Motor neuron (in vitro differentiated cells): ENCODE measurements at regions not wholly inside any gene's neighbourhood (a gene's known extent, or its start where the extent isn't known, plus 50 kb on each side); places are given as distances from the start of the nearest gene placed in this dataset.
"Not testable (repeated sequence)": the region's sequence is repeated elsewhere in the genome, so short reads cannot be mapped to it uniquely, and the experiment has no call there.

Experiments
- ATAC-seq, 8 experiments: fragments of 200-7000 bp; cut with Tn5 transposase; replicated peaks in 6 of 8; 2 replicates each; pipeline ENCODE4 v1.8.0; 2021; ENCODE audit warnings: mild to moderate bottlenecking in 8 of 8, moderate library complexity in 8 of 8
- H3K27ac ChIP-seq, 2 donors: fragments of 250-450 bp; sonication (Bioruptor Pico); 2 replicates each; pipeline ENCODE4 v1.9.0; 2021; ENCODE audit warnings: antibody characterized with exemption in 2 of 2, mild to moderate bottlenecking in 2 of 2, moderate library complexity in 1 of 2
- H3K4me1 ChIP-seq, 2 donors: fragments of 250-450 bp; sonication (Bioruptor Pico); replicated peaks in 1 of 2; 2 replicates each; pipeline ENCODE4 v1.6.1; 2021; ENCODE audit warnings: antibody characterized with exemption in 2 of 2, mild to moderate bottlenecking in 2 of 2, moderate library complexity in 1 of 2
- H3K4me3 ChIP-seq, 5 donors: fragments of 250-450 bp; sonication (Bioruptor Pico); 2 replicates each; pipeline ENCODE4 v1.9.0; 2021; ENCODE audit warnings: antibody characterized with exemption in 5 of 5, mild to moderate bottlenecking in 5 of 5, moderate library complexity in 4 of 5
- WGBS, 10 experiments: fragments of 450-650 bp; shearing (Covaris generic); methylation state at CpG; one replicate each; pipeline ENCODE4 v1.0.0; 2022; 5-methylcytosine and 5-hydroxymethylcytosine counted together
- in situ Hi-C, 9 experiments: fragments of 400-800 bp; cut with MboI; loops; one replicate each; pipeline ENCODE4 v1.15.0; 2021; ENCODE audit warnings: low sequenced_read_pairs in 9 of 9, low pct_unique_long_range_greater_than_20kb in 2 of 9; ENCODE audit not compliant: unreplicated experiment in 9 of 9

DNA sequence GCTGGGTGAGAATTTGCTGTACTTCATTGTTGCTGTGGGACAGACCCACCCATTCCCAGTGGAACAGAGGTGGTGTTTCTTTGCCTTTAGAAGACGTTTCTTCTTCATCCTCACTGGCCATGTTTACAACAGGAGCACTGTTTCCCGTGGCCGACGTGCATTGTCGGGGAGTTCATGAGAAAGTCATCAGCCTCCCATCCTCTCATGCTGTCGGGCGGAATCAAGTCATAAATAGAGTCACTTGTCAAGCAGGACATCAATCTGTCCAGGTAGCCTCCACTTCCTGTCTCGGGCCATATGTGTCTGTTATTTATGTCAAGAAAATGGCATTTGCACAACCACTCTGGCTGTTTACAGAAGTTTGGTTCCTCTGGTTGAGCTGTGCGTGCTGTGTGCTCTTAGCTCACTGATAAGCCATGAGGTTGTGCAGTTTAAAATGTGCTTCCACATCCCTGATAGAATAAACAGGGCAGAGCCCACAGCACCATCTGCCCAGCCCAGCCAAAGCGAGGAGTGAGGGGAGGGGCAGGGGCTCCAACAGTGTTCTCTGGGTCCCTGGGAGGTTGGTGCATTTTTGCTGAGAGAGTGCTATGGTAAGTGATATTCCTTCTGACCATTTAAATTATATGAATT, 401.9 kb upstream of the IRX2 start:
- WGBS, 10 experiments: 18 to 100% (median 68%) methylated on average over 1 to 9 of the region's 10 CpGs; no CpG with 5 or more reads in 2 of the 10 experiments
- Histone ChIP-seq H3K27ac (no peak overlapping the region), H3K4me3 (no peak overlapping the region), H3K4me1 (no peaks in the 10 kb centered on the region)
- ATAC-seq: peak in 3 of 8 experiments; percentile 20 to 47 (median 43)
- in situ Hi-C loops: no loop called here

- no peaks in the 10 kb centered on the region for H3K4me1 ChIP-seq
- no peak overlapping the region for H3K4me3 ChIP-seq
- WGBS, 10 experiments: 17 to 93% (median 58%) methylated on average over 1 to 7 of the region's 9 CpGs; no CpG with 5 or more reads in 1 of the 10 experiments
- H3K27ac ChIP-seq: no peak overlapping the region
- in situ Hi-C loops: no loop called here
- no peak for ATAC-seq
These were observed 398.4 kb upstream of the IRX2 start for GRCh38 chr5:3149899-3150298.

DNA sequence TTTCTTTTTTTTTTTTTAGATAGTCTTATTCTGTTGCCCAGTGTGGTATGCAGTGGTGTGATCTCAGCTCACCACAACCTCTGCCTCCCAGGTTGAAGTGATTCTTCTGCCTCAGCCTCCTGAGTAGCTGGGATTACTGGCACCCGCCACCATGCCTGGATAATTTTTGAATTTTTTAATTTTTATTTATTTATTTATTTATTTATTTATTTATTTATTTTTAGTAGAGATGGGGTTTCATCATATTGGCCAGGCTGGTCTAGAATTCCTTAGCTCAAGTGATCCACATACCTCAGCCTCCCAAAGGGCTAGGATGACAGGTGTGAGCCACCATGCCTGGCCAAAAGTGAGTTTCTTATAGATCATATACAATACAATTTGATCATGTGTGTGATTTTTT, 395.9 kb upstream of the IRX2 start:
- 6 to 100% (median 40%) methylated on average over 1 of the region's 1 CpG; no CpG with 5 or more reads in 1 of the 10 experiments for WGBS, 10 experiments
- H3K4me1 ChIP-seq, ATAC-seq, in situ Hi-C loops, H3K4me3 ChIP-seq, H3K27ac ChIP-seq: not testable (repeated sequence)

- H3K27ac ChIP-seq: no peak overlapping the region
- no peaks in the 10 kb centered on the region for H3K4me1 ChIP-seq
- no peak for ATAC-seq
- in situ Hi-C loops: no loop called here
- no peak overlapping the region for H3K4me3 ChIP-seq
- WGBS, 10 experiments: 0 to 100% (median 71%) methylated on average over 1 to 5 of the region's 5 CpGs; no CpG with 5 or more reads in 1 of the 10 experiments
These were observed 394.2 kb upstream of the IRX2 start for GRCh38 chr5:3145641-3146040.

DNA sequence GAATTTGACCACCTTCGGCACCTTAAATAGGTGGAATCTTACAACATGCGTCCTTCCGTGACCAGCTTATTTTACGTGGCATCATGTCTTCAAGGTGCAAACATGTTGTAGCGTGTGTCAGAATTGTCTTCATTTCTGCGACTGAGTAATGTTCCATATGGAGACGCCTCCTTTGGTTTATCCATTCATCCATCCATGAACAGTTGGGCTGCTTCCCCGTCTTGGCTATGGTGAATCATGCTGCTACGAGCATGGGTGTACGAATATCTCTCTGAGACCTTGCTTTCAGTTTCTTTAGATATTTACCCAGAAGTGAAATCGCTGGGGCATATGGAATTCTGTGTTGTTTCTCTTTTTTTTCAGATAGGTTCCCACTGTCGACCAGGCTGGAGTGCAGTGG, 391.9 kb upstream of the IRX2 start:
- in situ Hi-C loops: no loop called here
- H3K4me3 ChIP-seq: no peak overlapping the region
- no peak for ATAC-seq
- no peaks in the 10 kb centered on the region for H3K4me1 ChIP-seq
- no peak overlapping the region for H3K27ac ChIP-seq
- 40 to 100% (median 88%) methylated on average over 2 to 12 of the region's 12 CpGs; no CpG with 5 or more reads in 1 of the 10 experiments for WGBS, 10 experiments

- WGBS, 10 experiments: 0 to 97% (median 61%) methylated on average over 1 to 13 of the region's 25 CpGs
- in situ Hi-C loops: no loop called here
- peak in 2 of 8 experiments; percentile 25 to 51 for ATAC-seq
These were observed 391.0 kb upstream of the IRX2 start for GRCh38 chr5:3142261-3143027.

GRCh38 chr5:3140117-3140516, 388.6 kb upstream of the IRX2 start:
- WGBS, 10 experiments: 0 to 95% (median 50%) methylated on average over 1 to 3 of the region's 7 CpGs; no CpG with 5 or more reads in 3 of the 10 experiments
- ATAC-seq: no peak
- Histone ChIP-seq H3K4me3 (no peak overlapping the region), H3K27ac (no peak overlapping the region), H3K4me1 (no peaks in the 10 kb centered on the region)
- in situ Hi-C loops: no loop called here

More at GRCh38 chr5:3142261-3143027, 391.0 kb upstream of the IRX2 start:
- no peak overlapping the region for H3K27ac ChIP-seq
- no peaks in the 10 kb centered on the region for H3K4me1 ChIP-seq
- no peak overlapping the region for H3K4me3 ChIP-seq

DNA sequence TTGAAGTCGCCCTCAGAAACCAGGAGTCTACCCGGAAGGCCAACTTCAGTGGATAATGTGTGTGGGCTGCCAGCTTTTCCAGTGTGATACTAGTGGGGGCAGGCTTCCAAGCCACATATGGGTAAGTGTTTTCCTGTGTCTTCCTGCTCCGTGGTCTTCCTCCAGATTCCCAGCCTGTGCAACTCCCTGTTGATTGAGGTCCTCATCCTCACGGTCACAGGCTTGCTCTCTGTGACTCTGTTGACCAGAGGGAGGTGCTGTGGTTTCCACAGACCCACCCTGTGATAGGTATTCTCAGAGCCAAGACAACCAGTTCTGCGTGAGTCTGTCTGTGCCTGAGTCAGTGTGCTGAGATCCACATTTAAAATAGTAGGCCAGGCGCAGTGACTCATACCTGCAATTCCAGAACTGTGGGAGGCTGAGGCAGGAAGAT, 388.0 kb upstream of the IRX2 start:
- Histone ChIP-seq H3K4me3 (no peak overlapping the region), H3K4me1 (no peaks in the 10 kb centered on the region), H3K27ac (no peak overlapping the region)
- no peak for ATAC-seq
- WGBS, 10 experiments: 0 to 100% (median 58%) methylated on average over 1 to 4 of the region's 6 CpGs; no CpG with 5 or more reads in 2 of the 10 experiments
- in situ Hi-C loops: no loop called here

GRCh38 chr5:3131161-3131560, 379.7 kb upstream of the IRX2 start:
- no peak for ATAC-seq
- WGBS, 10 experiments: 20 to 67% (median 50%) methylated on average over 1 to 3 of the region's 8 CpGs; no CpG with 5 or more reads in 6 of the 10 experiments

GRCh38 chr5:3129252-3129651, 377.8 kb upstream of the IRX2 start:
- 61 to 100% (median 94%) methylated on average over 1 to 4 of the region's 4 CpGs for WGBS, 10 experiments
- H3K4me1 ChIP-seq: no peaks in the 10 kb centered on the region

More at GRCh38 chr5:3131161-3131560, 379.7 kb upstream of the IRX2 start:
- in situ Hi-C loops: no loop called here
- Histone ChIP-seq H3K4me3 (no peak overlapping the region), H3K4me1 (no peaks in the 10 kb centered on the region), H3K27ac (no peak overlapping the region)

DNA sequence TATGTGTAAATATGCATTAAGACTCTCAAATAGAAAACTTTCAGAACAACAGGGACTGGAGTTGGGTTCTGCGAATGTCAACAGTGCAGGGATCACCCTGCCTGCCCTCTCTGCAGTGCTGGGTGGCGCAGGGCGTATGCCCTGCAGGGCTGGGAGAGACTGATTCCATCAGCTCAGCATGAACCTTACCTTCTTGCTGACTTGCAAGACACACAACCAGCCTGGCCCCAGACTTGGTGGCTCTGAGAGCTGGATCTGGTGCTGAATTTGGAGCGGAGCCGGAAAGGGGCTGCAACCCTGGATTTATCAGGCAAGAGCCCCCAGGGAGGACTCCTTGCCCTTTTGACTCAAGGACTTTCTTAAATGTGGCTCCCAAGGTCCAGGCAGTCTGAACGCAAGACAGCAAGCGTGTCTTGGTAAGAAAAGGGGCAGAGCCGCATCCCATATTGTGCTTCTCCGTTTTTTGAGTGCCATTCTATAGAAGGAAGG, 376.0 kb upstream of the IRX2 start:
- Histone ChIP-seq H3K4me1 (peaks cover 0 to 3% of the 10 kb centered on the region in 2 donors), H3K4me3 (no peak overlapping the region), H3K27ac (no peak overlapping the region)
- ATAC-seq: no peak
- in situ Hi-C loops: no loop called here
- 17 to 100% (median 83%) methylated on average over 1 to 5 of the region's 9 CpGs; no CpG with 5 or more reads in 1 of the 10 experiments for WGBS, 10 experiments

More at GRCh38 chr5:3129252-3129651, 377.8 kb upstream of the IRX2 start:
- H3K4me3 ChIP-seq: no peak overlapping the region
- in situ Hi-C loops: no loop called here
- H3K27ac ChIP-seq: no peak overlapping the region
- no peak for ATAC-seq

GRCh38 chr5:3126639-3127038, 375.2 kb upstream of the IRX2 start:
- ATAC-seq: peak in 1 of 8 experiments; percentile 18
- in situ Hi-C loops: no loop called here

DNA sequence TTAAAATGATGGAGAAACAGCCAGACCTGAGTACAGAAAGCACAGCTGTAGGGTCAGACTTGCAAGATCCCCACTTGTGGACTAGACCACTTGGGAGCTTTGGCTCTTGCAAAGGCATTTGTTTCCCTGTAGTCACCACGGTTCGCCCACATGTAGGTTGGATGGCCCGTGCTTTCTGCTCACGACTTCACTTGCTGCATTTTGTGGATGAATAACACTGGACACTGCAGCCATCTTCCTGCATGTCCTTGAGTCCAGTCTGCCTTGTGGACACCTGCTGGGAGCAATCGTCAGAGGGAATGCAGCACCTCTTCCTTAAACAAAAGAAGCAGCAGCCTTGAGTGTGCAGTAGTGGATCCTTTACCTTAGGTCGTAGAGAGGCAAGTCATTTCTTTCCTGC, 372.9 kb upstream of the IRX2 start:
- WGBS, 10 experiments: 60 to 100% (median 74%) methylated on average over 1 to 6 of the region's 6 CpGs; no CpG with 5 or more reads in 4 of the 10 experiments
- Histone ChIP-seq H3K27ac (no peak overlapping the region), H3K4me1 (peaks cover 0 to 18% of the 10 kb centered on the region in 2 donors), H3K4me3 (no peak overlapping the region)
- ATAC-seq: no peak
- in situ Hi-C loops: no loop called here

More at GRCh38 chr5:3126639-3127038, 375.2 kb upstream of the IRX2 start:
- Histone ChIP-seq H3K27ac (no peak overlapping the region), H3K4me1 (peaks cover 0 to 11% of the 10 kb centered on the region in 2 donors), H3K4me3 (no peak overlapping the region)
- 10 to 100% (median 69%) methylated on average over 4 to 7 of the region's 10 CpGs; no CpG with 5 or more reads in 5 of the 10 experiments for WGBS, 10 experiments
